Lower leg skin (tissue), 4 donors: ENCODE measurements at regions not wholly inside any gene's neighbourhood (a gene's known extent, or its start where the extent isn't known, plus 50 kb on each side); places are given as distances from the start of the nearest gene placed in this dataset.
"Not testable (repeated sequence)": the region's sequence is repeated elsewhere in the genome, so short reads cannot be mapped to it uniquely, and the experiment has no call there.

Experiments used
- DNase-seq, 2 donors: peaks; one replicate each; pipeline ENCODE4 v3.0.0-alpha.2; 2019; ENCODE audit warnings: low spot score in 2 of 2
- H3K4me3 ChIP-seq: fragments of 200-600 bp; sonication (generic); 2 replicates; pipeline ENCODE4 v1.5.1; 2017; ENCODE audit warnings: mild to moderate bottlenecking, low read depth; ENCODE audit not compliant: poor library complexity, severe bottlenecking
- POLR2A ChIP-seq, 2 donors: fragments of 450-650 bp; IDR thresholded peaks; one replicate each; pipeline ENCODE4 v1.6.1; 2016 to 2017; ENCODE audit warnings: antibody characterized with exemption in 2 of 2, mild to moderate bottlenecking in 1 of 2, moderate library complexity in 1 of 2
- WGBS, 2 donors: methylation state at CpG; one replicate each; pipeline ENCODE4 v1.1.5; 2018; 5-methylcytosine and 5-hydroxymethylcytosine counted together
- intact Hi-C: fragments of 100-400 bp; cut with DNase I; formaldehyde crosslinking; loops from one replicate; pipeline ENCODE4 v1.15.0; 2023; ENCODE audit warnings: low total_unique reads
- TF ChIP-seq, protein P1 (sequence below), 3 donors: fragments of 450-650 bp; IDR thresholded peaks; one replicate each; pipeline ENCODE4 v1.5.1; 2016; ENCODE audit warnings: antibody characterized with exemption in 3 of 3, mild to moderate bottlenecking in 3 of 3, moderate library complexity in 2 of 3

DNA sequence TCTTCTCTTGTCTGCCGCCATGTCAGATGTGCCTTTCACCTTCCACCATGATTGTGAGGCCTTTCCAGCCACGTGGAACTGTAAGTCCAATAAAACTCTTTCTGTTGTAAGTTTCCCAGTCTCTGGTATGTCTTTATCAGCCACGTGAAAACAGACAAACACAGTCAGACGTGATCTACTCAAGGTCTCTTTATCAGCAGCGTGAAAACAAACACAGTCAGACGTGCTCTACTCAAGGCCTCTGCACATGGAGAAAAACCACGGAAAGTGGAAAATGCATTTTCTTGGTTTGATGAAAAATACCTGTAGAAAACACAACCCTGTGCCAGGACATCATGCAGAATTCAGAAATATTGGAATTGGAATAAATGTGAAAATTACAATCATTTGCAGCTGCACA is 1115.7 kb downstream of the TMEM121 start:
- H3K4me3 ChIP-seq = no peak overlapping the region
- DNase-seq = no peak
- intact Hi-C loops = no loop called here
- TF ChIP-seq POLR2A (IDR thresholded peaks at IDR 0.05) = no peak
- TF ChIP-seq, protein P1, sequence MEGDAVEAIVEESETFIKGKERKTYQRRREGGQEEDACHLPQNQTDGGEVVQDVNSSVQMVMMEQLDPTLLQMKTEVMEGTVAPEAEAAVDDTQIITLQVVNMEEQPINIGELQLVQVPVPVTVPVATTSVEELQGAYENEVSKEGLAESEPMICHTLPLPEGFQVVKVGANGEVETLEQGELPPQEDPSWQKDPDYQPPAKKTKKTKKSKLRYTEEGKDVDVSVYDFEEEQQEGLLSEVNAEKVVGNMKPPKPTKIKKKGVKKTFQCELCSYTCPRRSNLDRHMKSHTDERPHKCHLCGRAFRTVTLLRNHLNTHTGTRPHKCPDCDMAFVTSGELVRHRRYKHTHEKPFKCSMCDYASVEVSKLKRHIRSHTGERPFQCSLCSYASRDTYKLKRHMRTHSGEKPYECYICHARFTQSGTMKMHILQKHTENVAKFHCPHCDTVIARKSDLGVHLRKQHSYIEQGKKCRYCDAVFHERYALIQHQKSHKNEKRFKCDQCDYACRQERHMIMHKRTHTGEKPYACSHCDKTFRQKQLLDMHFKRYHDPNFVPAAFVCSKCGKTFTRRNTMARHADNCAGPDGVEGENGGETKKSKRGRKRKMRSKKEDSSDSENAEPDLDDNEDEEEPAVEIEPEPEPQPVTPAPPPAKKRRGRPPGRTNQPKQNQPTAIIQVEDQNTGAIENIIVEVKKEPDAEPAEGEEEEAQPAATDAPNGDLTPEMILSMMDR (IDR thresholded peaks at IDR 0.05) = no peak
- WGBS, 2 donors = 48 to 54% methylated on average over 7 of the region's 7 CpGs

DNA sequence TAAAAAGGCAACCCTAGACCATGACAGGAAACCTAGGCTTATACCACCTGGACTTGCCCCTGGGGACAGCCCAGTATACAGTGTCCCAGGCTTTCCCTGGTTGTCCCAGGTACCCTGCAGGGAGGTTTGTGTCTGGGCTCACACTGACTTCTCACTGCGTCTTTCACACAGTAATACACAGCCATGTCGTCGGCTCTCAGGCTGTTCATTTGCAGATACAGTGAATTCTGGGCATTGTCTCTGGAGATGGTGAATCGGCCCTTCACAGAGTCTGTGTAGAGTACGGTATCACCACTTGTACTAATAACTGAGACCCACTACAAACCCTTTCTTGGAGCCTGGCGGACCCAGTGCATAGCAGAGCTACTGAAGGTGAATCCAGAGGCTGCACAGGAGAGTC is 1116.6 kb downstream of the TMEM121 start:
- DNase-seq, H3K4me3 ChIP-seq, intact Hi-C loops: not testable (repeated sequence)
- 40 to 69% methylated on average over 1 to 6 of the region's 6 CpGs for WGBS, 2 donors

DNA sequence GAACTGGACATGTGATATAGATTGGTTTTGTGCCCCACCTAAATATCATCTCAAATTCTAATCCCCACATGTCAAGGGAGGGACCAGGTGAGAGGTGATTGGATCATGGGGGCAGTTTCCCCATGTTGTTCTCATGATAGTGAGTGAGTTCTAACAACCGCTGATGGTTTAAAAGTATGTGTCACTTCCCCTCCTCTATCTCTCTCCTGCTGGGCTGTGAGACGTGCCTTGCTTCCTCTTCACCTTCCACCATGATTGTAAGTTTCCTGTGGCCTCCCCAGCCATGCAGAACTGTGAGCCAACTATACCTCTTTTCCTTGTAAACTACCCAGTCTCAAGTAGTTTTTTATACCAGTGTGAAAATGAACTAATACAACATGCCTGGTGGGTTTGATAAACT is 1122.5 kb downstream of the TMEM121 start:
- 20 to 37% methylated on average over 2 of the region's 2 CpGs for WGBS, 2 donors
- intact Hi-C loops = not testable (repeated sequence)

DNA sequence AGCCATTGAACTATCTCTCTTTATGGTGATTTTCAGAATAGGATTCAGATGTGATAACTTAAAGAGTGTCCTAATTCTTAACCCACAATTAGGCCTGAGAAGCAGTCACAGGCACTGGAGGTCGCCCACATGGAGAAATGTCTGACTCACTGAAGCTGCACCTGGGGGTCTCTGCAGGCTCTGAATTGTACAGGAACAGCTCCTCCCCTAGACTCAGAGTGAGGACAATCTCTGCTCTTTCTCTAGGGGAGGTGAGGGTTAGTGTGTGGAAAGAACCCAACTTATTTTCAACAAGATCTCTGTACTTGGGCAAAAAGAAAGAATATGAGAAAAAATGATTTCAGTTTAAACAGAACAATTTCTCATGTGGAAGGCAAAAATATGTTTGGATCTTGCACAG is 1124.6 kb downstream of the TMEM121 start:
- 13 to 14% methylated on average over 1 of the region's 1 CpG for whole genome bisulfite sequencing, 2 donors
- intact Hi-C loops = no loop called here
- DNase-seq = no peak
- no peak overlapping the region for H3K4me3 ChIP-seq
- TF ChIP-seq, protein P1 (IDR thresholded peaks at IDR 0.05) = no peak
- TF ChIP-seq POLR2A (IDR thresholded peaks at IDR 0.05) = no peak

More for the DNA sequence above, 1122.5 kb downstream of the TMEM121 start:
- not testable (repeated sequence) for H3K4me3 ChIP-seq, DNase-seq

DNA sequence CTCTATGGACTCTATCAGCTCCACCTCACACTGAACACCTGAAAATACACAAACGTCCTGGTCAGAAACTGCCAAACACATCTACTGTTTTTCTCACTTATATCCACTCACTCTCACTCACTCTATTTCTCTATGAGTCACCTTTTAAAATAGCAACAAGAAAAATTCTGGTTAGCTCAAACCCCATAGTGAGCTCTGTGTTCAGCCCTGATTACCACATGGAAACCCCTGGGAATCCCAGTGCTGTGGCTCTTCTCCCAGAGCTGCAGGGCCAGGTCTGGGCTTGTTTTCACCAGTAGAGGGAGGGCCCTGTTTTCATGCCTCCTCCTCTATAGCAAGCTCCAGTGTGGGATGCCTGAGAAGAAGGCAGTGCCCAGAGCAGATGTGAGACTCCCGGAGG is 1126.1 kb downstream of the TMEM121 start:
- 46% methylated on average over 2 of the region's 2 CpGs for WGBS, 2 donors
- intact Hi-C loops = no loop called here
- DNase-seq = no peak
- H3K4me3 ChIP-seq = no peak overlapping the region
- TF ChIP-seq POLR2A (IDR thresholded peaks at IDR 0.05) = no peak
- TF ChIP-seq, protein P1 (IDR thresholded peaks at IDR 0.05) = no peak

DNA sequence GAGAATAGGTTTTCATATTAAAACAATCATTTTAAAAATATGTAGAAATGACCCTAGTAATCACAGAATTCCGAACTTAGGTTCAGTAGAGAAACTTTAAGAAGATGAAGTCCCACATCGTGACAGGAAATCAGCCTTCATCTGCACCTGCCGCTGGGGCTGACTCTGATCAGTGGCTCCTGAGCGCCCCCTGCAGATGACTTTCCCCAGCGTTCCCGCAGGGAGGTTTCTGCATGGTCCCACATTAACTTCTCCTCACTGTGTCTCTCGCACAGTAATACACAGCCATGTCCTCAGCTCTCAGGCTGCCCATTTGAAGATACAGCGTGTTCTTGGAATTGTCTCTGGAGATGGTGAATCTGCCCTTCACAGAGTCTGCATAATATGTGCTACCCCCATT is 1131.1 kb downstream of the TMEM121 start:
- intact Hi-C loops = no loop called here
- no peak for DNase-seq
- WGBS, 2 donors = 60 to 65% methylated on average over 8 of the region's 8 CpGs
- TF ChIP-seq, protein P1 (IDR thresholded peaks at IDR 0.05) = no peak
- no peak for TF ChIP-seq POLR2A (IDR thresholded peaks at IDR 0.05)
- no peak overlapping the region for H3K4me3 ChIP-seq

DNA sequence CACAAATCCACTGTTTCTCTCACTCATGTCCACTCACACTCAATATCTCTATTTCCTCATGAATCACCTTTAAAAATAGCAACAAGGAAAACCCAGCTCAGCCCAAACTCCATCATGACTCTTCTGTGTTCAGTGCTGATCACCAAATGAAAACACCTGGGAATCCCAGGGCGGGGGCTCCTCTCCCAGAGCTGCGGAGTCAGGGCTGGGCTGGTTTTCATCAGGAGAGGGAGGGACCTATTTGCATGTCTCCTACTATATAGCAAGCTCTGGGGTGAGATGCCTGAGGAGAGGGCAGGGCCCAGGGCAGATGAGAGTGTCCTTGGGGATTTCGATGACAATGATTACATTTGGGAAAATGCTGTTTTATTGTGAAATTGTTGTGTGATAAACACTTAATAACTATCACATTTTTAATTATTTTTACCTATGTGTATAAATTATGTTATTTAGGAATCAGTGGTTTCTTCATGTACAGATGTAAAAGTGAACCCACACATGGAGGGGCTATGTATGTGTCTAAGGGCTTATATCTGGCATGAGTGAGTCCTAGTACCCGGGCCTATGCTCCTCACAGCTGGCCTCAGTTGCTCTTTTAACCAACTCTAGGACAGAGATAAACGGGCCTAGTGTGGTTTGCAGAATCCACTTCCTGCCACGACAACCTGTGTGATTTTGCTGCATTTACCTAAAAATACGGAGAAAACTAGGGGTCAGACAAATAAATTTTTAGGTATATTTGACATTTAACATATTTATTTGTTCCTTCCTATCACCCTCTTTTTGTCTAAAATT is 1131.9 kb downstream of the TMEM121 start:
- H3K4me3 ChIP-seq, DNase-seq, intact Hi-C loops: not testable (repeated sequence)
- 50 to 53% methylated on average over 7 of the region's 7 CpGs for WGBS, 2 donors

DNA sequence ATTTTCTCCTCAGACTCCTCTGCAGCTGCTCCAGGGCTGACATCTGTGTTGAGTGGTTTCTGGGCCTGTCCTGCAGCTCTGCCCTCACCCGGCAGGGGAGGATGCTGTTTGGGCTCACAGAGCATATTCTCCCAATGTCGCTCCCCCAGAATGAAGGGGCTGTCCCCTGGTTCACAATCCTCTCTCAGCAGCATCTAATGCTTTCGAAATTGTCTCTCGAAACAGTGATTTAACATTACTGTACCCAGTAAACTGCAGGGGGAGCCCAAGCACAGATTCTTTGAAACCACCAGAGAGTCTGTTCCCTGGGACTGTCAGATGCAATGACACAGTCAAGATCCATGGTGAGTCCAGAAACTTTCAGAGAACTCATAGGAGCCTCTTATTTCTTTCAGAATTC is 1135.2 kb downstream of the TMEM121 start:
- intact Hi-C loops, H3K4me3 ChIP-seq, DNase-seq: not testable (repeated sequence)
- 62 to 75% methylated on average over 4 of the region's 4 CpGs for WGBS, 2 donors
